ENCODE measurements at regions not wholly inside any gene's neighbourhood (a gene's known extent, or its start where the extent isn't known, plus 50 kb on each side); places are given as distances from the start of the nearest gene placed in this dataset.

GRCh38 chr9:79040671-79041070, 531.1 kb upstream of the TLE4 start:
- TF ChIP-seq POLR2A (IDR thresholded peaks at IDR 0.05) (no peak), CTCF (IDR thresholded peaks at IDR 0.05) (no peak), EP300 (IDR thresholded peaks at IDR 0.05) (no peak)
